K562 (cell line): ENCODE measurements at regions not wholly inside any gene's neighbourhood (a gene's known extent, or its start where the extent isn't known, plus 50 kb on each side); places are given as distances from the start of the nearest gene placed in this dataset.

ENCODE experiments used
- ATAC-seq: fragments of 200-7000 bp; cut with Tn5 transposase; 3 replicates; pipeline ENCODE4 v1.9.1; 2020; ENCODE audit warnings: moderate library complexity
- BruUV-seq: library from RNA; stranded (reverse); fragments of 400-500 nt; replicated peaks from 2 replicates; lab custom pipeline; 2021; lab: Mats Ljungman, UMichigan
- CTCF ChIA-PET: fragments of 300-600 bp; formaldehyde crosslinking; extraction: SDS; loops from one replicate; lab custom pipeline; 2021; ENCODE audit warnings: low intra/inter-chr PET ratio; lab: Yijun Ruan, JAX
- POLR2A ChIA-PET: fragments of 300-600, 350-650 bp; sonication (Branson Sonifier 250); formaldehyde crosslinking; extraction: SDS; loops from one replicate; lab custom pipeline; 2021; ENCODE audit warnings: antibody characterized with exemption, inconsistent platforms; lab: Yijun Ruan, JAX
- DNase-seq, 4 experiments: peaks; one replicate each; pipeline versions ENCODE4 v3.0.0 to v3.0.0-alpha.2; 2011 to 2018; ENCODE audit warnings: low spot score in 3 of 4, mixed read lengths in 3 of 4; ENCODE audit errors: extremely low read depth in 1 of 4
- FAIRE-seq: peaks from 2 replicates; lab custom pipeline; 2011; peaks lifted over from hg19 to GRCh38; lab: Jason Lieb, UNC
- H2AFZ ChIP-seq: 2 replicates; pipeline ENCODE4 v1.6.0; 2011; ENCODE audit warnings: low read depth, low read length, control low read depth, inconsistent platforms
- H3K27ac ChIP-seq: fragments of 200-600 bp; 3 replicates; pipeline ENCODE4 v1.8.0; 2011; ENCODE audit warnings: low read depth, mild to moderate bottlenecking, control low read depth, inconsistent platforms, low read length, moderate library complexity, mixed read lengths; ENCODE audit errors: extremely low read depth
- H3K27me3 ChIP-seq, 2 experiments: fragments of 300-600 bp in 1 of 2; 2 replicates in 1 of 2; 3 replicates in 1 of 2; pipeline versions ENCODE4 v1.6.0 to v1.8.0; 2011; ENCODE audit warnings: inconsistent platforms in 2 of 2, low read length in 2 of 2, mild to moderate bottlenecking in 1 of 2, mixed read lengths in 1 of 2, moderate library complexity in 1 of 2; ENCODE audit not compliant: control insufficient read depth in 2 of 2, insufficient read depth in 2 of 2
- H3K36me3 ChIP-seq: fragments of 300-600 bp; 3 replicates; pipeline ENCODE4 v1.8.0; 2011; ENCODE audit warnings: mild to moderate bottlenecking, low read length, inconsistent platforms; ENCODE audit not compliant: control insufficient read depth, insufficient read depth
- H3K4me1 ChIP-seq, 2 experiments: fragments of 200-600 bp in 1 of 2; replicated peaks in 1 of 2; 2 replicates in 1 of 2; 3 replicates in 1 of 2; pipeline versions ENCODE4 v1.5.1 to v1.8.0; 2011; ENCODE audit warnings: inconsistent platforms in 2 of 2, low read length in 2 of 2, mild to moderate bottlenecking in 1 of 2, mixed read lengths in 1 of 2, moderate library complexity in 1 of 2; ENCODE audit not compliant: control insufficient read depth in 2 of 2, insufficient read depth in 2 of 2
- H3K4me2 ChIP-seq: 2 replicates; pipeline ENCODE4 v1.6.1; 2011; ENCODE audit warnings: low read length, control low read depth, inconsistent platforms, mixed read lengths; ENCODE audit not compliant: insufficient read depth
- H3K4me3 ChIP-seq: fragments of 200-600 bp; sonication (generic), shearing (Covaris generic); 2 replicates; pipeline ENCODE4 v1.5.1; 2016; ENCODE audit warnings: control low read depth, inconsistent platforms
- H3K79me2 ChIP-seq: fragments of 200-600 bp; 3 replicates; pipeline ENCODE4 v1.8.0; 2011; ENCODE audit warnings: low read length, inconsistent platforms; ENCODE audit not compliant: control insufficient read depth, insufficient read depth
- H3K9ac ChIP-seq, 2 experiments: 2 replicates each; pipeline versions ENCODE4 v1.6.0 to v1.6.1; 2011; ENCODE audit warnings: low read depth in 2 of 2, low read length in 2 of 2, control low read depth in 1 of 2, inconsistent platforms in 1 of 2, mild to moderate bottlenecking in 1 of 2, mixed read lengths in 1 of 2; ENCODE audit not compliant: insufficient read depth in 1 of 2
- H3K9me1 ChIP-seq: one replicate; pipeline ENCODE4 v1.6.0; 2011; ENCODE audit warnings: inconsistent platforms, mild to moderate bottlenecking, low read length, moderate library complexity; ENCODE audit not compliant: control insufficient read depth, insufficient read depth
- H3K9me3 ChIP-seq: replicated peaks from 2 replicates; pipeline ENCODE4 v1.5.1; 2011; ENCODE audit warnings: low read depth, low read length, inconsistent platforms; ENCODE audit not compliant: control insufficient read depth, insufficient read depth
- H4K20me1 ChIP-seq: replicated peaks from 2 replicates; pipeline ENCODE4 v1.6.1; 2011; ENCODE audit warnings: low read length, inconsistent platforms, mixed read lengths; ENCODE audit not compliant: control insufficient read depth, insufficient read depth
- ESRRA ChIP-seq: fragments of 450-650 bp; IDR thresholded peaks from 2 replicates; pipeline ENCODE4 v1.6.1; 2014; ENCODE audit warnings: low read depth, mild to moderate bottlenecking, moderate library complexity, borderline replicate concordance
- FUS ChIP-seq: fragments of 200-400 bp; formaldehyde crosslinking; optimal IDR thresholded peaks from 2 replicates; pipeline ENCODE3; 2017; ENCODE audit warnings: low read depth, low read length
- MCM3 ChIP-seq: fragments of 450-650 bp; IDR thresholded peaks from 2 replicates; pipeline ENCODE4 v1.6.1; 2016
- XRCC4 ChIP-seq: IDR thresholded peaks from one replicate; pipeline ENCODE4 v1.6.1; 2011; ENCODE audit not compliant: insufficient read depth, insufficient read length; ENCODE audit errors: extremely low read depth
- ZKSCAN8 ChIP-seq: fragments of 200-800 bp; sonication (Bioruptor generic); IDR thresholded peaks from 2 replicates; pipeline ENCODE4 v1.6.1; 2016; ENCODE audit warnings: missing genetic modification characterization, missing compliant biosample characterization
- ZNF436 ChIP-seq: fragments of 250-450, 450-650 bp; sonication (Bioruptor Pico); formaldehyde crosslinking; IDR thresholded peaks from 2 replicates; pipeline ENCODE4 v1.7.0; 2020; ENCODE audit warnings: mild to moderate bottlenecking
- ZNF584 ChIP-seq: fragments of 200-800 bp; sonication (Bioruptor generic); IDR thresholded peaks from 2 replicates; pipeline ENCODE4 v1.6.1; 2016; ENCODE audit warnings: low read depth, mild to moderate bottlenecking, missing genetic modification characterization, missing compliant biosample characterization
- ZNF695 ChIP-seq: fragments of 450-650 bp; formaldehyde crosslinking; IDR thresholded peaks from 2 replicates; pipeline ENCODE4 v1.4.0; 2020; ENCODE audit warnings: mild to moderate bottlenecking, moderate library complexity
- ZSCAN32 ChIP-seq: fragments of 450-650 bp; formaldehyde crosslinking; IDR thresholded peaks from 2 replicates; pipeline ENCODE4 v1.4.0; 2020; ENCODE audit warnings: mild to moderate bottlenecking, moderate library complexity
- WGBS: fragments of 100-300 bp; shearing (Covaris generic); methylation state at CpG from one replicate; pipeline ENCODE4 v1.1.6; 2016; ENCODE audit warnings: low coverage, mixed read lengths; ENCODE audit not compliant: insufficient coverage; ENCODE audit errors: missing lambda C conversion rate; 5-methylcytosine and 5-hydroxymethylcytosine counted together
- in situ Hi-C: fragments of 300-500 bp; cut with MboI; formaldehyde crosslinking; loops from 4 replicates; pipeline ENCODE4 v1.15.0; 2018; ENCODE audit warnings: inconsistent platforms, mixed read lengths
- intact Hi-C: fragments of 100-400 bp; cut with micrococcal nuclease; formaldehyde crosslinking; loops from 2 replicates; pipeline ENCODE4 v1.14.2; 2022
- TF ChIP-seq, protein P1 (sequence below): fragments of 450-650 bp; IDR thresholded peaks from 2 replicates; pipeline ENCODE4 v1.6.1; 2017; ENCODE audit warnings: antibody characterized with exemption, mild to moderate bottlenecking
- TF ChIP-seq, protein P2 (sequence below): sonication (generic); formaldehyde crosslinking; IDR thresholded peaks from 2 replicates; pipeline ENCODE4 v1.8.0; 2022; ENCODE audit warnings: mild to moderate bottlenecking, missing genetic modification reagents
- TF ChIP-seq, protein P3 (sequence below): sonication (generic); formaldehyde crosslinking; IDR thresholded peaks from 2 replicates; pipeline ENCODE4 v1.8.0; 2022; ENCODE audit warnings: mild to moderate bottlenecking, missing genetic modification reagents

DNA sequence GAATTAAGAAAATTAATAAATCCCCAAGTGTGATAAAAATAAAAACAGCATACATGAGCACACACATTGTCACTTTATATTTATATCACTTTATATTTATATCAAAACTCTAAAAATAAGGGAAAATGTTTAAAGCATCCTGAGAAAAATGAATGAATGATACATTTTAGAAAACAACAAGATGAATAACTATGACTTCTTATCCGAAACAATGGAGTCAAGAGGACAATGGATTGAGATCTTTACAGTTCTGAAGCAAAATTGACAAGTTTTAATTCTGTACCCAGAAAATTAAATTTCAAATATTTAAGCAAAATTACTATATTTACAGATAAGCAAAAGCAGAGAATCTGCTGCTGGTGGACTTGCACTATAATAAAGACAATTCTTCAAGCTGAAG lies 512.6 kb downstream of the MRPL39 start (continued):
- TF ChIP-seq, protein P1, sequence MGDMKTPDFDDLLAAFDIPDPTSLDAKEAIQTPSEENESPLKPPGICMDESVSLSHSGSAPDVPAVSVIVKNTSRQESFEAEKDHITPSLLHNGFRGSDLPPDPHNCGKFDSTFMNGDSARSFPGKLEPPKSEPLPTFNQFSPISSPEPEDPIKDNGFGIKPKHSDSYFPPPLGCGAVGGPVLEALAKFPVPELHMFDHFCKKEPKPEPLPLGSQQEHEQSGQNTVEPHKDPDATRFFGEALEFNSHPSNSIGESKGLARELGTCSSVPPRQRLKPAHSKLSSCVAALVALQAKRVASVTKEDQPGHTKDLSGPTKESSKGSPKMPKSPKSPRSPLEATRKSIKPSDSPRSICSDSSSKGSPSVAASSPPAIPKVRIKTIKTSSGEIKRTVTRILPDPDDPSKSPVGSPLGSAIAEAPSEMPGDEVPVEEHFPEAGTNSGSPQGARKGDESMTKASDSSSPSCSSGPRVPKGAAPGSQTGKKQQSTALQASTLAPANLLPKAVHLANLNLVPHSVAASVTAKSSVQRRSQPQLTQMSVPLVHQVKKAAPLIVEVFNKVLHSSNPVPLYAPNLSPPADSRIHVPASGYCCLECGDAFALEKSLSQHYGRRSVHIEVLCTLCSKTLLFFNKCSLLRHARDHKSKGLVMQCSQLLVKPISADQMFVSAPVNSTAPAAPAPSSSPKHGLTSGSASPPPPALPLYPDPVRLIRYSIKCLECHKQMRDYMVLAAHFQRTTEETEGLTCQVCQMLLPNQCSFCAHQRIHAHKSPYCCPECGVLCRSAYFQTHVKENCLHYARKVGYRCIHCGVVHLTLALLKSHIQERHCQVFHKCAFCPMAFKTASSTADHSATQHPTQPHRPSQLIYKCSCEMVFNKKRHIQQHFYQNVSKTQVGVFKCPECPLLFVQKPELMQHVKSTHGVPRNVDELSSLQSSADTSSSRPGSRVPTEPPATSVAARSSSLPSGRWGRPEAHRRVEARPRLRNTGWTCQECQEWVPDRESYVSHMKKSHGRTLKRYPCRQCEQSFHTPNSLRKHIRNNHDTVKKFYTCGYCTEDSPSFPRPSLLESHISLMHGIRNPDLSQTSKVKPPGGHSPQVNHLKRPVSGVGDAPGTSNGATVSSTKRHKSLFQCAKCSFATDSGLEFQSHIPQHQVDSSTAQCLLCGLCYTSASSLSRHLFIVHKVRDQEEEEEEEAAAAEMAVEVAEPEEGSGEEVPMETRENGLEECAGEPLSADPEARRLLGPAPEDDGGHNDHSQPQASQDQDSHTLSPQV = no peak
- TF ChIP-seq MCM3 = no peak
- TF ChIP-seq ESRRA = no peak

DNA sequence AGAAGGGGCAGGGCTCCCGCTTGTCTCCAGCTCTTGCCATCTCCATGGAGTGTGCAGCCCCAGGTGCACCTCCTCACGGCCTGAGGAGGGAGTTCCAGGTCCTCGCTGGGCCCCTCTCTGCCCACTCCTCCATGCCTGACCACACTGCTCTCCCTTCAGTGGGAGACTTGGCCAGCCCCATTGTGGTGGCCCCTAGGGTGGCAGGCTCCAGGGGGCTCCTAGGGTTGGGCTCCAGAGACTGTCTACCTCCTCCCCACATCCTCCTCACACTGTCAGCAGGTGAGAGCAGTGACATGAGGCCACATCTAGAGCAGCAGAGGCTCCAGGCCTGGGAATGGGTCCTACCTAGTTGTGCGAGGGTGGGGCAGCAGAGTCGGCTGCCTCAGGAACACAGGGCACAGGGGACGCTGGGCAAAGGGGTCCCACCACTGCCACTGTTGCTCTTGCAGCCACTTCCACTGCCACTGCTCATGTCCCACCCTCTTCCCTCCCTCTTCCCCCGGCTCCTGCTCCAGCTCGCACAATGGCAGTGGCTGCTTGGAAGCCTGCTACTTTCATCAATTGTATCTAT lies 514.8 kb downstream of the MRPL39 start:
- no peaks in the 10 kb centered on the region for H3K4me1 ChIP-seq
- no peaks in the 10 kb centered on the region for H3K9me3 ChIP-seq
- H3K36me3 ChIP-seq = no peaks in the 10 kb centered on the region
- H4K20me1 ChIP-seq = no peaks in the 10 kb centered on the region
- no peaks in the 10 kb centered on the region for H3K9me1 ChIP-seq
- no TSS peak for BruUV-seq
- H2AFZ ChIP-seq = no peak overlapping the region
- CTCF ChIA-PET = no interaction called here
- no peak overlapping the region for H3K4me2 ChIP-seq
- no peak overlapping the region for H3K9ac ChIP-seq
- DNase-seq (no peak), FAIRE-seq (no peak), ATAC-seq (no peak)
- WGBS = under 1% methylated on average over 8 of the region's 8 CpGs
- H3K27me3 ChIP-seq = no peaks in the 10 kb centered on the region
- POLR2A ChIA-PET = no interaction called here
- H3K79me2 ChIP-seq = no peaks in the 10 kb centered on the region
- no peak overlapping the region for H3K4me3 ChIP-seq
- H3K27ac ChIP-seq = no peak overlapping the region
- no peak for TF ChIP-seq ZSCAN32
- TF ChIP-seq, protein P2, sequence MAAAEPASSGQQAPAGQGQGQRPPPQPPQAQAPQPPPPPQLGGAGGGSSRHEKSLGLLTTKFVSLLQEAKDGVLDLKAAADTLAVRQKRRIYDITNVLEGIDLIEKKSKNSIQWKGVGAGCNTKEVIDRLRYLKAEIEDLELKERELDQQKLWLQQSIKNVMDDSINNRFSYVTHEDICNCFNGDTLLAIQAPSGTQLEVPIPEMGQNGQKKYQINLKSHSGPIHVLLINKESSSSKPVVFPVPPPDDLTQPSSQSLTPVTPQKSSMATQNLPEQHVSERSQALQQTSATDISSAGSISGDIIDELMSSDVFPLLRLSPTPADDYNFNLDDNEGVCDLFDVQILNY (CRISPR knock-in tag) = no peak
- TF ChIP-seq ZNF584 (CRISPR knock-in tag) = no peak
- no peak for TF ChIP-seq ZNF695
- no peak for TF ChIP-seq FUS
- TF ChIP-seq ZNF436 (CRISPR knock-in tag) = no peak
- no peak for TF ChIP-seq XRCC4
- TF ChIP-seq, protein P3, sequence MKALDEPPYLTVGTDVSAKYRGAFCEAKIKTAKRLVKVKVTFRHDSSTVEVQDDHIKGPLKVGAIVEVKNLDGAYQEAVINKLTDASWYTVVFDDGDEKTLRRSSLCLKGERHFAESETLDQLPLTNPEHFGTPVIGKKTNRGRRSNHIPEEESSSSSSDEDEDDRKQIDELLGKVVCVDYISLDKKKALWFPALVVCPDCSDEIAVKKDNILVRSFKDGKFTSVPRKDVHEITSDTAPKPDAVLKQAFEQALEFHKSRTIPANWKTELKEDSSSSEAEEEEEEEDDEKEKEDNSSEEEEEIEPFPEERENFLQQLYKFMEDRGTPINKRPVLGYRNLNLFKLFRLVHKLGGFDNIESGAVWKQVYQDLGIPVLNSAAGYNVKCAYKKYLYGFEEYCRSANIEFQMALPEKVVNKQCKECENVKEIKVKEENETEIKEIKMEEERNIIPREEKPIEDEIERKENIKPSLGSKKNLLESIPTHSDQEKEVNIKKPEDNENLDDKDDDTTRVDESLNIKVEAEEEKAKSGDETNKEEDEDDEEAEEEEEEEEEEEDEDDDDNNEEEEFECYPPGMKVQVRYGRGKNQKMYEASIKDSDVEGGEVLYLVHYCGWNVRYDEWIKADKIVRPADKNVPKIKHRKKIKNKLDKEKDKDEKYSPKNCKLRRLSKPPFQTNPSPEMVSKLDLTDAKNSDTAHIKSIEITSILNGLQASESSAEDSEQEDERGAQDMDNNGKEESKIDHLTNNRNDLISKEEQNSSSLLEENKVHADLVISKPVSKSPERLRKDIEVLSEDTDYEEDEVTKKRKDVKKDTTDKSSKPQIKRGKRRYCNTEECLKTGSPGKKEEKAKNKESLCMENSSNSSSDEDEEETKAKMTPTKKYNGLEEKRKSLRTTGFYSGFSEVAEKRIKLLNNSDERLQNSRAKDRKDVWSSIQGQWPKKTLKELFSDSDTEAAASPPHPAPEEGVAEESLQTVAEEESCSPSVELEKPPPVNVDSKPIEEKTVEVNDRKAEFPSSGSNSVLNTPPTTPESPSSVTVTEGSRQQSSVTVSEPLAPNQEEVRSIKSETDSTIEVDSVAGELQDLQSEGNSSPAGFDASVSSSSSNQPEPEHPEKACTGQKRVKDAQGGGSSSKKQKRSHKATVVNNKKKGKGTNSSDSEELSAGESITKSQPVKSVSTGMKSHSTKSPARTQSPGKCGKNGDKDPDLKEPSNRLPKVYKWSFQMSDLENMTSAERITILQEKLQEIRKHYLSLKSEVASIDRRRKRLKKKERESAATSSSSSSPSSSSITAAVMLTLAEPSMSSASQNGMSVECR (CRISPR knock-in tag) = no peak
- no peak for TF ChIP-seq ZKSCAN8
- intact Hi-C loops (no loop called here), in situ Hi-C loops (no loop called here)
